ENCODE measurements at regions not wholly inside any gene's neighbourhood (a gene's known extent, or its start where the extent isn't known, plus 50 kb on each side); places are given as distances from the start of the nearest gene placed in this dataset.
A peak's percentile ranks its signal among the peaks of the same experiment; 100 is the strongest.

- POLR2A ChIA-PET: no interaction called here
- no peaks in the 10 kb centered on the region for H4K20me1 ChIP-seq (ENCODE audit: insufficient read depth)
- H3K9ac ChIP-seq (ENCODE audit: low read length): no peak overlapping the region
- intact Hi-C loops (cut with micrococcal nuclease): no loop called here
- no peak overlapping the region for H3K27ac ChIP-seq (ENCODE audit: low read depth, low read length)
- no peaks in the 10 kb centered on the region for H3K36me3 ChIP-seq (ENCODE audit: control insufficient read depth in 1 of 2, insufficient read depth in 2 of 2, low read length in 2 of 2)
- no peaks in the 10 kb centered on the region for H3K4me1 ChIP-seq (ENCODE audit: control insufficient read depth in 1 of 2, insufficient read depth in 2 of 2, low read length in 2 of 2)
- H2AFZ ChIP-seq (ENCODE audit: low read depth, low read length, poor library complexity, severe bottlenecking): no peak overlapping the region
- RAD21 ChIA-PET (ENCODE audit: low non-redundant PET in 1 of 2, low total read pairs in 2 of 2, uncharacterized antibody in 2 of 2, unreplicated experiment in 2 of 2): no interaction called here
- H3K27me3 ChIP-seq (ENCODE audit: insufficient read depth, low read length): no peaks in the 10 kb centered on the region
- ATAC-seq (peak; percentile 91), DNase-seq (ENCODE audit: low read depth, low spot score) (peak; percentile 24)
- no peaks in the 10 kb centered on the region for H3K9me2 ChIP-seq (ENCODE audit: insufficient read depth)
- no TSS peak for BruUV-seq (replicated peaks)
- H3K4me3 ChIP-seq (replicated peaks in 1 of 2; ENCODE audit: low read depth in 1 of 2, low read length in 2 of 2): no peak overlapping the region
- H3K4me2 ChIP-seq (ENCODE audit: low read length): no peak overlapping the region
- TF ChIP-seq EGR1 (IDR thresholded peaks at IDR 0.05; ENCODE audit: low read depth): no peak
- TF ChIP-seq EZH2phosphoT487 (IDR thresholded peaks at IDR 0.05; ENCODE audit: borderline replicate concordance): no peak
- TF ChIP-seq, protein P1, sequence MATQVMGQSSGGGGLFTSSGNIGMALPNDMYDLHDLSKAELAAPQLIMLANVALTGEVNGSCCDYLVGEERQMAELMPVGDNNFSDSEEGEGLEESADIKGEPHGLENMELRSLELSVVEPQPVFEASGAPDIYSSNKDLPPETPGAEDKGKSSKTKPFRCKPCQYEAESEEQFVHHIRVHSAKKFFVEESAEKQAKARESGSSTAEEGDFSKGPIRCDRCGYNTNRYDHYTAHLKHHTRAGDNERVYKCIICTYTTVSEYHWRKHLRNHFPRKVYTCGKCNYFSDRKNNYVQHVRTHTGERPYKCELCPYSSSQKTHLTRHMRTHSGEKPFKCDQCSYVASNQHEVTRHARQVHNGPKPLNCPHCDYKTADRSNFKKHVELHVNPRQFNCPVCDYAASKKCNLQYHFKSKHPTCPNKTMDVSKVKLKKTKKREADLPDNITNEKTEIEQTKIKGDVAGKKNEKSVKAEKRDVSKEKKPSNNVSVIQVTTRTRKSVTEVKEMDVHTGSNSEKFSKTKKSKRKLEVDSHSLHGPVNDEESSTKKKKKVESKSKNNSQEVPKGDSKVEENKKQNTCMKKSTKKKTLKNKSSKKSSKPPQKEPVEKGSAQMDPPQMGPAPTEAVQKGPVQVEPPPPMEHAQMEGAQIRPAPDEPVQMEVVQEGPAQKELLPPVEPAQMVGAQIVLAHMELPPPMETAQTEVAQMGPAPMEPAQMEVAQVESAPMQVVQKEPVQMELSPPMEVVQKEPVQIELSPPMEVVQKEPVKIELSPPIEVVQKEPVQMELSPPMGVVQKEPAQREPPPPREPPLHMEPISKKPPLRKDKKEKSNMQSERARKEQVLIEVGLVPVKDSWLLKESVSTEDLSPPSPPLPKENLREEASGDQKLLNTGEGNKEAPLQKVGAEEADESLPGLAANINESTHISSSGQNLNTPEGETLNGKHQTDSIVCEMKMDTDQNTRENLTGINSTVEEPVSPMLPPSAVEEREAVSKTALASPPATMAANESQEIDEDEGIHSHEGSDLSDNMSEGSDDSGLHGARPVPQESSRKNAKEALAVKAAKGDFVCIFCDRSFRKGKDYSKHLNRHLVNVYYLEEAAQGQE (IDR thresholded peaks at IDR 0.05; ENCODE audit: low read depth): no peak
- TF ChIP-seq EZH2 (IDR thresholded peaks at IDR 0.05): no peak
- no peak for TF ChIP-seq SRF (IDR thresholded peaks at IDR 0.05; ENCODE audit: low read depth)
- TF ChIP-seq ZBTB33 (IDR thresholded peaks at IDR 0.05; ENCODE audit: extremely low read depth, insufficient replicate concordance, low read length): no peak
- TF ChIP-seq CBX3 (IDR thresholded peaks at IDR 0.05; ENCODE audit: low read depth): peak; percentile 43; the same call in 1 of the 2 replicates
- no peak for TF ChIP-seq POLR2AphosphoS5 (IDR thresholded peaks at IDR 0.05; ENCODE audit: low read depth, low read length)
- TF ChIP-seq TCF7L2 (IDR thresholded peaks at IDR 0.05; ENCODE audit: borderline replicate concordance, extremely low read depth, insufficient read depth, insufficient read length): no peak
- TF ChIP-seq RAD21 (IDR thresholded peaks at IDR 0.05; ENCODE audit: low read depth): peak; percentile 39
- TF ChIP-seq ZNF274 (IDR thresholded peaks at IDR 0.05; ENCODE audit: low read depth, low read length): no peak
- no peak for TF ChIP-seq CEBPB (IDR thresholded peaks at IDR 0.05; ENCODE audit: low read depth)
- TF ChIP-seq YY1 (IDR thresholded peaks at IDR 0.05; ENCODE audit: extremely low read depth, insufficient replicate concordance, low read depth, low read length): peak; percentile 37
- TF ChIP-seq SP1 (IDR thresholded peaks at IDR 0.05; ENCODE audit: low read depth): no peak
- TF ChIP-seq, protein P2, sequence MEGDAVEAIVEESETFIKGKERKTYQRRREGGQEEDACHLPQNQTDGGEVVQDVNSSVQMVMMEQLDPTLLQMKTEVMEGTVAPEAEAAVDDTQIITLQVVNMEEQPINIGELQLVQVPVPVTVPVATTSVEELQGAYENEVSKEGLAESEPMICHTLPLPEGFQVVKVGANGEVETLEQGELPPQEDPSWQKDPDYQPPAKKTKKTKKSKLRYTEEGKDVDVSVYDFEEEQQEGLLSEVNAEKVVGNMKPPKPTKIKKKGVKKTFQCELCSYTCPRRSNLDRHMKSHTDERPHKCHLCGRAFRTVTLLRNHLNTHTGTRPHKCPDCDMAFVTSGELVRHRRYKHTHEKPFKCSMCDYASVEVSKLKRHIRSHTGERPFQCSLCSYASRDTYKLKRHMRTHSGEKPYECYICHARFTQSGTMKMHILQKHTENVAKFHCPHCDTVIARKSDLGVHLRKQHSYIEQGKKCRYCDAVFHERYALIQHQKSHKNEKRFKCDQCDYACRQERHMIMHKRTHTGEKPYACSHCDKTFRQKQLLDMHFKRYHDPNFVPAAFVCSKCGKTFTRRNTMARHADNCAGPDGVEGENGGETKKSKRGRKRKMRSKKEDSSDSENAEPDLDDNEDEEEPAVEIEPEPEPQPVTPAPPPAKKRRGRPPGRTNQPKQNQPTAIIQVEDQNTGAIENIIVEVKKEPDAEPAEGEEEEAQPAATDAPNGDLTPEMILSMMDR (IDR thresholded peaks at IDR 0.05 in 2 of 3, conservative IDR thresholded peaks at IDR 0.05 in 1 of 3; ENCODE audit: borderline replicate concordance in 1 of 3, insufficient read depth in 1 of 3, low read depth in 2 of 3, low read length in 2 of 3): peak in 2 of 3 experiments; percentile 61 to 73; a peak in 3 of 6 replicates
- H3K79me2 ChIP-seq (ENCODE audit: insufficient read depth, low read length): no peaks in the 10 kb centered on the region
- CTCF ChIA-PET: no interaction called here
- H3K9me3 ChIP-seq (ENCODE audit: control insufficient read depth in 1 of 2, insufficient read depth in 1 of 2, low read depth in 1 of 2, low read length in 2 of 2): no peaks in the 10 kb centered on the region
These were observed 210.0 kb downstream of the HS3ST1 start for GRCh38 chr4:11218692-11219091.
